SU-DHL-6 (cell line): ENCODE measurements at regions not wholly inside any gene's neighbourhood (a gene's known extent, or its start where the extent isn't known, plus 50 kb on each side); places are given as distances from the start of the nearest gene placed in this dataset.
"Not testable (repeated sequence)": the region's sequence is repeated elsewhere in the genome, so short reads cannot be mapped to it uniquely, and the experiment has no call there.

Experiments used
- H2AFZ ChIP-seq: fragments of 200-600 bp; sonication (generic); 2 replicates; pipeline ENCODE4 v1.6.1; 2014; ENCODE audit warnings: low read depth, mild to moderate bottlenecking, moderate library complexity, mixed read lengths, antibody characterized with exemption, low read length; ENCODE audit not compliant: severe bottlenecking
- H3F3A ChIP-seq: fragments of 200-600 bp; shearing (Covaris generic); 2 replicates; pipeline ENCODE4 v1.6.0; 2016; ENCODE audit warnings: antibody characterized with exemption, mild to moderate bottlenecking; ENCODE audit not compliant: insufficient read depth
- H3K27ac ChIP-seq: fragments of 200-600 bp; sonication (generic); 2 replicates; pipeline ENCODE4 v1.5.1; 2016; ENCODE audit warnings: low read depth, mild to moderate bottlenecking, low read length, moderate library complexity, mixed read lengths
- H3K27me3 ChIP-seq: fragments of 200-600 bp; sonication (generic), shearing (Covaris generic); 2 replicates; pipeline ENCODE4 v1.6.0; 2014; ENCODE audit warnings: mild to moderate bottlenecking, low read length
- H3K36me3 ChIP-seq: fragments of 200-600 bp; sonication (generic); 2 replicates; pipeline ENCODE4 v1.6.1; 2014; ENCODE audit warnings: mild to moderate bottlenecking, low read length, mixed read lengths
- H3K4me2 ChIP-seq: fragments of 300-600, 200-600 bp; shearing (Covaris generic), sonication (generic); 2 replicates; pipeline ENCODE4 v1.6.0; 2014; ENCODE audit warnings: low read length, low read depth, mild to moderate bottlenecking; ENCODE audit not compliant: poor library complexity, severe bottlenecking
- H3K4me3 ChIP-seq: fragments of 200-600 bp; sonication (generic); 2 replicates; pipeline ENCODE4 v1.5.1; 2014; ENCODE audit warnings: antibody characterized with exemption, low read length, mild to moderate bottlenecking, mixed read lengths; ENCODE audit not compliant: insufficient read depth, poor library complexity, severe bottlenecking
- H3K79me2 ChIP-seq: fragments of 200-600 bp; sonication (generic); 2 replicates; pipeline ENCODE4 v1.6.1; 2014; ENCODE audit warnings: mild to moderate bottlenecking, low read length, moderate library complexity; ENCODE audit not compliant: insufficient read depth
- H3K9ac ChIP-seq: fragments of 200-600 bp; sonication (generic); 2 replicates; pipeline ENCODE4 v1.7.0; 2014; ENCODE audit warnings: mild to moderate bottlenecking, low read length
- H3K9me2 ChIP-seq: fragments of 200-600 bp; sonication (generic); replicated peaks from 2 replicates; pipeline ENCODE4 v1.6.1; 2014; ENCODE audit warnings: low read length; ENCODE audit not compliant: insufficient read depth
- H3K9me3 ChIP-seq: fragments of 200-600 bp; sonication (generic); 2 replicates; pipeline ENCODE4 v1.6.1; 2014; ENCODE audit warnings: low read length, mixed read lengths; ENCODE audit not compliant: insufficient read depth
- H4K20me1 ChIP-seq: fragments of 200-600 bp; sonication (generic); 2 replicates; pipeline ENCODE4 v1.6.1; 2014; ENCODE audit warnings: low read depth, mild to moderate bottlenecking, antibody characterized with exemption, low read length, moderate library complexity, mixed read lengths
- EZH2phosphoT487 ChIP-seq: fragments of 200-600 bp; sonication (generic), shearing (Covaris generic); conservative IDR thresholded peaks from 2 replicates; pipeline ENCODE4 v1.6.1; 2018; ENCODE audit warnings: mild to moderate bottlenecking, antibody characterized with exemption, low read length, moderate library complexity, mixed read lengths
- TF ChIP-seq, protein P1 (sequence below): fragments of 200-600 bp; sonication (generic); IDR thresholded peaks from one replicate; pipeline ENCODE4 v1.5.1; 2017; ENCODE audit warnings: antibody characterized with exemption, mild to moderate bottlenecking, low read length, moderate library complexity; ENCODE audit not compliant: insufficient read depth, poor library complexity, severe bottlenecking

DNA sequence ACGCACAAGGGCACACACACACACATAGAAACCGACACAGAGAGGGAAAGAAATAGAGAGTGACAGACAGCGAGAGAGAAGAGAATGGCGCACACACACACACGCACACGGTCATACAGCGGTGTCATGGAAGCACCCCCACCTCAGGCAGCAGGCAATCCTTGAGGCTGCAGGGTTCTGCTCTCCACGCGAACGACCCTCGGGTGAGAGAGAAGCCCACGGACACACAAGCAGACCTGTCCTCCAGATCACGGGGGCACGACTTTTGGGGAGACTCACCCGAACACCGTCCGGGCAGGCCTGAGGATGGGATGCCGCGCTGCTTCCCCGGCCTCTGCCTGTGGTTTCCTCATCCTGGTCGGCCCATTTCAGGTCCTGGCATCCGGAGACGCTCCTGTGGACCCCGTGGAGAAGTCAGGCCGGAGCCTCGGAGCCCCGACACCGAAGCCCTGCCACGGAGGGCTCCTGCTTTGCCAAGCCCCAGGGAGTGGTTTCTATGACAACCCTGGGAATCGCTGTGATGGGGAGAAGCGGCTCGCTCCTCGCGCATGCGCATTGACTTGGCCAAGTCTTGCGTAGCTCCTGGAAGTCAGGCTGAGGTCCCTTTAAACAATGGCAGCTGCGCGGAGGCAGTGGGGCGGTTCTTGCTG, 118.2 kb upstream of the KCNJ18 start:
- TF ChIP-seq, protein P1, sequence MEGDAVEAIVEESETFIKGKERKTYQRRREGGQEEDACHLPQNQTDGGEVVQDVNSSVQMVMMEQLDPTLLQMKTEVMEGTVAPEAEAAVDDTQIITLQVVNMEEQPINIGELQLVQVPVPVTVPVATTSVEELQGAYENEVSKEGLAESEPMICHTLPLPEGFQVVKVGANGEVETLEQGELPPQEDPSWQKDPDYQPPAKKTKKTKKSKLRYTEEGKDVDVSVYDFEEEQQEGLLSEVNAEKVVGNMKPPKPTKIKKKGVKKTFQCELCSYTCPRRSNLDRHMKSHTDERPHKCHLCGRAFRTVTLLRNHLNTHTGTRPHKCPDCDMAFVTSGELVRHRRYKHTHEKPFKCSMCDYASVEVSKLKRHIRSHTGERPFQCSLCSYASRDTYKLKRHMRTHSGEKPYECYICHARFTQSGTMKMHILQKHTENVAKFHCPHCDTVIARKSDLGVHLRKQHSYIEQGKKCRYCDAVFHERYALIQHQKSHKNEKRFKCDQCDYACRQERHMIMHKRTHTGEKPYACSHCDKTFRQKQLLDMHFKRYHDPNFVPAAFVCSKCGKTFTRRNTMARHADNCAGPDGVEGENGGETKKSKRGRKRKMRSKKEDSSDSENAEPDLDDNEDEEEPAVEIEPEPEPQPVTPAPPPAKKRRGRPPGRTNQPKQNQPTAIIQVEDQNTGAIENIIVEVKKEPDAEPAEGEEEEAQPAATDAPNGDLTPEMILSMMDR: no peak
- no peak for TF ChIP-seq EZH2phosphoT487

DNA sequence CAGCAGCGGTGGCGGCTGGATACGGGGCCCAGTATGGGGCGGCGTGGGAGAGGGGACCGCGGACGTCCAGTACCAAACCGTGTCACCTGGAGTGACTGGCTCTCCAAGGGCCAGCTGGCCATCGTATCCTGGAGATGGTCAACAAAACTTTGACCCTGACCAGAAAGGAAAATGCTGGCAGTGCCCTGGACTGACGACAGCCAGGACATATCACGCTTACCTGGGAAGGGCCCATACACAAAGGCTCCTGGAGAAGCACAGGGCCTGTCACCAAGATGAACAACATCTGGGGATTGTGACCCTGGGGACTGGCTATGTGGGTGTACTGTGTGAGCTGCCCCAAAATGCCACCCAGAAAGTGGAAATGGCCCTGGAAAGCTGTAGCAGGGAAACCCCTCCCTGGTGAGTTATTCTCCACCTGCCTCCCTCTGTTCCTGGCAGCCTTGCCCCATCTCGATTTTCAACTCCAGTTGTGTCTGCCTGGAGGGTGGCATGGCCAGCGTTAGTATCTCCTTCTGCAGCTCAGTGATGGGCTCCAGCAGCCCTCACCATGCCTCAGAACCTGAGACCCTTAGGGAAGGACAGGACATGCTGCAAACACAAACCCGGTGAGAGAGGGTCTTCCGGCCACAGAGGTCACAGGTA, 117.6 kb upstream of the KCNJ18 start:
- H3K4me2 ChIP-seq, H3K27ac ChIP-seq, H3K79me2 ChIP-seq, H3K4me3 ChIP-seq, H2AFZ ChIP-seq, H3K27me3 ChIP-seq, H3K9ac ChIP-seq, H3K9me3 ChIP-seq, H3K36me3 ChIP-seq, H3K9me2 ChIP-seq, H3F3A ChIP-seq, H4K20me1 ChIP-seq: not testable (repeated sequence)

More for the DNA sequence above, 118.2 kb upstream of the KCNJ18 start:
- no peaks in the 10 kb centered on the region for H3F3A ChIP-seq
- no peaks in the 10 kb centered on the region for H3K79me2 ChIP-seq
- H3K9me2 ChIP-seq: no peaks in the 10 kb centered on the region
- no peak overlapping the region for H3K27ac ChIP-seq
- no peak overlapping the region for H3K4me3 ChIP-seq
- H4K20me1 ChIP-seq: no peaks in the 10 kb centered on the region
- H3K9me3 ChIP-seq: no peaks in the 10 kb centered on the region
- no peak overlapping the region for H3K4me2 ChIP-seq
- H2AFZ ChIP-seq: no peak overlapping the region
- no peaks in the 10 kb centered on the region for H3K27me3 ChIP-seq
- no peaks in the 10 kb centered on the region for H3K36me3 ChIP-seq
- no peak overlapping the region for H3K9ac ChIP-seq

DNA sequence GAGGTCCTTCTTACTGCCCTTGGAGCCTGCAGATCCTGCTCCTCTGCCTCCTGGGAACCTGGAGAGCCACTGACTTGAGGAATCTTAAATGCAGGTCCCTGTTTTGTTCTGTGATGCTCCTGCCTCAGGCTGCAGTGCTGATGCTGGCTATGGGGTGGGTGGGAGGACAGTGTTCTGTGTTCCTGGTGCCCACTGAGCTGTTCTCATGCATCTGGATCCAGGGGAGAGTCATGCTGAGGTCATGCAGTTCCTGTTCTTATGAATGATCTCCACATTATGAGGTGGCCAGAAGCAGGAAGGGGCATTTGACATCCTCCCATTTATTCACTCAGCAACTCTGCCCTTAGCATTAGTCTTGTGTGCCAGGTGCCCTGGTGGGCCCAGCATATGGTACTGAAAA, 113.5 kb upstream of the KCNJ18 start:
- not testable (repeated sequence) for H3K4me3 ChIP-seq, H3K79me2 ChIP-seq, H3F3A ChIP-seq, H2AFZ ChIP-seq, H3K27ac ChIP-seq, H3K36me3 ChIP-seq, H3K9me3 ChIP-seq, H3K9ac ChIP-seq, H3K4me2 ChIP-seq, H3K9me2 ChIP-seq, H4K20me1 ChIP-seq, H3K27me3 ChIP-seq

DNA sequence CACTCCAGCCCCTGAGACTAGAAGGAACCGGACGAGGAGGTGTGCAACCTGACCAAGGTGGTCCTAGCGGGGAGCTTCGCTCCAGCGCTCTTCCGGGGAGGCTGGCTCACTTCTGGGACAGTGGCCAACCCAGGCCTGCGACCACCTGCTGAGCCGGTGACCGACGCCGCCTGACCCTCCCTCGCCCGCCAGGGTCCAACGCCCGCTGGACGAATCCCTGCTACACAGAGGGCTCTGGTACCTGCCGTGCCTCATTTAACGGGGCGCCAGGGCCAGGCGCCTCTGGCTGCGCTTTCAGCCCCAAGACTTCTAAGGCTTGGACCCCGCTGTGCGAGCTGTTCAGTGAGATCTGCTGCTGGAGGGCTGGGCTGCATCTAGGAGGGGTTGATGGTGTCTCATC, 99.5 kb upstream of the KCNJ18 start:
- Histone ChIP-seq H3K36me3 (no peaks in the 10 kb centered on the region), H4K20me1 (no peaks in the 10 kb centered on the region), H3K27ac (no peak overlapping the region), H3K79me2 (no peaks in the 10 kb centered on the region), H3F3A (no peaks in the 10 kb centered on the region), H2AFZ (no peak overlapping the region), H3K4me2 (no peak overlapping the region), H3K9ac (no peak overlapping the region), H3K9me3 (no peaks in the 10 kb centered on the region), H3K9me2 (no peaks in the 10 kb centered on the region), H3K27me3 (no peaks in the 10 kb centered on the region), H3K4me3 (no peak overlapping the region)
- no peak for TF ChIP-seq EZH2phosphoT487
- TF ChIP-seq, protein P1: no peak

DNA sequence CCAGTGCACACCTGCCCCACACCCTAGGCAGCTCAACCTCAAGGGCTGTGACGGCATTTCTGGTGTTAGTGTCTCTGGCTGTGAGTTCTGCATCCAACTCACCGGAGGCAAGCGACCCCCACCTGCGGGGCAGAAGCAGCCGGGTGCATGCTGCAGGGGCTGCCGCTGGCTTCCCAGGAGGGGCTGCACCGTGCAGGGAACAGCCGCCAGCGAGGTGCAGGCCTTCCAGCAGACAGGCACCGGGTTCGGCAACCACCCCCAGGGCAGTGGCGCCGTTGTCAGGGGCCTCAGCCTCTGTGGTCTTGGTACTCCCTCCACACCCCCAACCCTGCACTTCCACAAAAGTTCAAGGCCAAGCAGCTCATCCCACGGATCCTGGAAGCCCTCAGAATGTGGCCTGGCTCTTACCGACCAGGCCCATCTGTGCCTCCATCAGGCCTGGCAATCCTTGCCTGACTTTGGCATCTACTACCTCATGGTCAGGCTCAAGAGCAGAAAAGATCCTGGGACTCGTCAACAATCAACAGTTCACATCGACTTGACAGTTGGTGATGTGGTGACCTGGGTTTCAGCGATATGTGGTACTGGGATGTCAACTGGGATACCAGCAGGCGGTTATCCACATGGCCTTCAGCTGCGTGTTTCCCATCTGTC, 98.7 kb upstream of the KCNJ18 start:
- H2AFZ ChIP-seq, H3K9ac ChIP-seq, H3K36me3 ChIP-seq, H3F3A ChIP-seq, H4K20me1 ChIP-seq, H3K27ac ChIP-seq, H3K9me3 ChIP-seq, H3K79me2 ChIP-seq, H3K4me2 ChIP-seq, H3K27me3 ChIP-seq, H3K4me3 ChIP-seq, H3K9me2 ChIP-seq: not testable (repeated sequence)
